ENCODE measurements at regions not wholly inside any gene's neighbourhood (a gene's known extent, or its start where the extent isn't known, plus 50 kb on each side); places are given as distances from the start of the nearest gene placed in this dataset.

DNA sequence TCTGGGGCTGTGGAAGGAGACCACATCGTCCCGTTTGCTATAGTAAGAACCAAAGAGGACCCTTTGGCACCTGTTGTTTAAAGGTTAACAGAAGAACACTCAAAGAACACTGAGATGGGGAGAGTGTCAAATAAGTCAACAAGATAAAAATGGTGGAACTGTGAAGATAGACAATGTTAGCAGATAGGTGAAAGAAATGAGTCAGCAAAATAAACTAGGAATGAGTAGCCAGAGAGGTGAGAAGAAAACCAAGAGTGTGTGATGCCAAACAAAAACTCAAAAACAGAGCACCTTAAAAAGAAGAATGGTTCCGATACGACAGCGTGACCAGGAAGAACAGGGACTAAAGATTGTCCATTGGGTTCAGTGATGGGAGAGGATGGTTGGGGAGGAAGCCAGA, 74.7 kb upstream of the PIWIL1 start:
- DNase-seq, result no peak

DNA sequence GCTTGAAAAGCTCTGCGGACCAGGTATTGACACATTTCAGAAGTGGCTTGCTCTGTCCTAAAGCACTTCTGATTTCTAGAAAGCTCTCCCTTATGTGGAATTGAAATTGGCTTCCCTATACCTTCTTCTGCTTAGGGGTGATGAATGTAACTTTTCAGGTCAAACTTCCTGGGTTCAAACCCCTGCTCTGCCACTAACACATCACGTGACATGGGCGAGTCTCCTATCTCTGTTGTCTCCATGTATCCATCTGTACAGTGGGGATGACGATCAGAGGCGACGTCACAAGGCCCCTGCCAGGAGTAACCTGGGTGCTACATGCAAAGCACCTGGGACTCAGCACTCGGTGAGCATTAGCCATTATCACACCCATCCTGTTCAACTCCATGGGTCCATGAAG, 73.7 kb upstream of the PIWIL1 start:
- DNase-seq, result no peak

DNA sequence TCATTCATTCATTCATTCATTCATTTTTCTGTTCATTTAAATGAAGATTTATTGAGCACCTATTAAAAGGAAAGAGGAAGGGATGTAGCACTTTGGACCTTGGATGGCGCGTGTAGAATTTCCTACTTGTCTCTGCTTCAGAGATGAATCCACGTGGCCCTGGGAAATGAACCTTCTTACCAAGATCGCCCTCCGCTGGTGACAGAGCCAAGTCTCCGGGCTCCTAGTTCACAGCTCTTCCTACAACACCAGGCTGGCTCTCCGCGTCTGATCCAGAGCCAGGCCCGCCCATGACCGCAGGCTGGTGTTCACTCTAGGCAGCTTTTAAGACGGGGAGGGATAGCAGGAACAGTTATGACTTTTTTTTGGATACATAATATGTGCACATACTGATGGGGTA, 70.9 kb upstream of the PIWIL1 start:
- no peak for DNase-seq

DNA sequence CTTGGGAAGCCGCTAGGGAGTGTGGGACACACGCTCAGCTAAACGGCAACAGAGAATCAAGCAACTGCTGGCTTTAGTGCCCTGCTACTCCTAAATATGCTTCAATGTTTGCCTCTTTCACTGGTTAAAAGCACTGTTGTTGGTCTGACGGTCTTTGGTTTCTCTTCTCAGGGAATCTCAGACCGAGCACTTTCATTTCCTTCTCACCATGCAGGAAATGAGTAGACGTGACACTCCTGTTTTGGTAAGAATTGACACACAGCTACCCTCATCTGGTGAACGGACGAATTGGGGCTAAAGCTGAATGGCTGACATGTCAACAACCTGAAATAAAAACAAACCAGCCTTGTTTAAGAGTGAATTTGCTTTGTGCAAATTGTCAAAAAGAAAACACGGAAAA, 57.5 kb upstream of the PIWIL1 start:
- DNase-seq, result no peak

DNA sequence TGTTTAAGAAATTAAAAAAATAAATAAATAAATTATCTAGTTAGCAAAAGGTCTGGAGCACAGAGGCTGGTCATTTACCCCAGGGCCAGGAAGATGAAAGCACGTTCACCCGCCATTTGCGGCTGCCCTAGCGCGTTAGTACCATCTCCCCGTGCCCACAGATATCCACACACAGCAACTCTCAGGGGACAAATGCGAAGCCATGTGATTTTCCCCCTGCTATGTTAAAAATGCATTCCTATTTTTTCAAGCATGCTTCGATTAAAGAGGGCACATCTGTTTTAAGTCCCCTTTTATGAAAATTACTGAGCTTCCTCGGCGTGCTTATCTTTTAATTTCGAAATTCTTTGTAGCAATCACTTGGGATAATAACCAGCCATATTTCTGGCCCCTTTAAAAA, 56.9 kb upstream of the PIWIL1 start:
- DNase-seq, result no peak

DNA sequence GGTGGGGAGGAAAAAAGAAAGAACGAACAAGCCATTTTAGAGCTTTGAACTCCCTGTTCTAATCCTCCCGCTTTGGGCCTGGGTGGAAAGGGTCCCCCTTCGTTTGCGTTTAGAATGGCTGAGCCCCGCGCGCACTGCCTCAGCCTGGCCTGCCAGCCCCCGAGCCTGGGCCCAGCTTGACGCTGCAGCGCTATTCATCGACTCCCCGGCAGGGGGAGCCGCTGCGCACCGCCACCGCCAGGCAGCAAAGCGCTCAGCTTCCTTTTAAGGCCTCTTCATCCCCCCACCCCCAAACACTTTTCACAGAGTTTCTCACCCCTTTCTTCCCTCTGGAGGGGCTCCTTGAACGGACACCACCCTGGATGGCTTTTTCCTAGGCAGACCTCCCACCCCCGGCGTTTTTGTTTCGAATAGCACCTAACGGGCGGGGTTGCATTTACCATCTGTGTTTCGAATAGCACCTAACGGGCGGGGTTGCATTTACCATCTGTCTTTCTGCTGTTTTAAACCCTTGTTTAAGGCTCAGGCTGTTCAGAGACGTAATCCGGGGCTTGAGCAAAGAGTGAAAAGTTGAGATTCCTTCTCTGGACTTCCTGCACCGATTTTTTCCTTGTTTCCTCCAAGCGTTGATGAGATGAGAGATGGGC, 56.4 kb upstream of the PIWIL1 start:
- no peak for DNase-seq

DNA sequence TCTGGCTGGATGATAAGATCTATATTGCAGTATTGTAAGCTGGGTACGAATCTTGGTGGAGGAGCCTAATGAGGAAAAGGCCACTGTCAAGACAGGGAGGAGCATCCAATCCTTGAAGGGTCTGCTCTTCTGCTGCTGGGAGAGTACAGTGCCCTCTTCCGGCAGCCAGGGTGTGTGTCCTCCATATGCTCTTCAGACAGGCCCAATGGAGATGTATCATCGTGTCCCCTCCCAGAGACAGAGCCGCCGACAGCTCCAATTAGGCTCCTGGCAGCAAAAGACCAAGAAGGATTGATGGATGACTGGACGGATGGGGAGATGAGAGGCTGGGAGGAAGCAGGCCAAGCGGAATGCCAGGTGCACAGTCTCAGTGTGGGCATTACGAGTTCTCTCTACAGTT, 51.6 kb upstream of the PIWIL1 start:
- no peak for DNase-seq

DNA sequence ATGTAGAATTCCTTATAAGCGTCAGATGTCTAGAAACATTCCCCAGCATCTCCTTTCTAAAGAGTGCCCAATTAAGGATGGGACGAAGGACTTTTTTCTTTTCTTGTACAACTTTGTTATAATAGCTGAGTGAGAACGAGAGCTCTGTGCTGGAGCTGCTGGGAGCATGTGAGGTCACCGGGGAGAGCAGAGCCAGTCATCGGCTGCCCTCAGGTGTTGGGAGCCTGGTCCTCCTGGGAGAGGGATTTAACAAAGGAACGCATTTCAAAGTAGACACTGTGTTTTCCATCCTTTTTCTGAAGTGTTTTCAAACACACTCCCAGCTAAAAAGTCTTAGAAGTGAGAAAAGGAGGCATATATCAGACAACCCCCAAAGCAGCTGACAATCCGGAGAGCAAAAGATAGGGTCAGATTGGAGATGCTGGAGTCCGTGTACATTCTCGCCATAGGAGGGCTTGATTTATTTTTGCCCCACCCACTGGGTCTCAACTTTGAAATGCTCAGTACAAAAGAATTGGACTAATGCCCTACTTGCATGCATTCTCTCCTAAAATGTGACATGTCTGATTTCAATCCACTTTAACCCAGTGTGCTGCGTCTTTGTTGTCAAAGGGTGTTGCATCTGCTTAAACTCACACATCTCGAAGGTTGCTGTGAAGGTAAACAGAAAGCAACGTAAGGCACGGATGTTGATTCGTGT, 50.8 kb upstream of the PIWIL1 start:
- no peak for DNase-seq
